ENCODE measurements at regions not wholly inside any gene's neighbourhood (a gene's known extent, or its start where the extent isn't known, plus 50 kb on each side); places are given as distances from the start of the nearest gene placed in this dataset.

DNA sequence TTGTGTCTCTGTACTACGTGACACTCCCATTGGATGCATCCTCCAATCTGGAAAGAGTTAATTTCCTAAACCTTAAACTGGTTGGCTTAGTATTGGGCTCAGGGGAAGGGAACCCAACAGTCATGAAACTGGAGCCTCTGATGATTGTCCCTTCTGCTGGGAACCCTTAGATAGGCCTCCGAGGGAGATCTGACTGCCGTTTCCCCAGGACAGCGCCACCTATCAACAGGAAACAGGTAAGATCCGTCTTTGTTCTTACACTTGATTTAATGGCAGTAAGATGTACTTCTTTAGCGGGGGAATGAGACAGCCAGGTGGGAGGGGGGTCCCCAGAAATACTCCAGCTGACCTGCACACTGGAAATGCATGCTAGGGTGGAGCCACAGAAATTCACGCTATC, 1749.6 kb downstream of the SI start (continued):
- TF ChIP-seq, protein P1, sequence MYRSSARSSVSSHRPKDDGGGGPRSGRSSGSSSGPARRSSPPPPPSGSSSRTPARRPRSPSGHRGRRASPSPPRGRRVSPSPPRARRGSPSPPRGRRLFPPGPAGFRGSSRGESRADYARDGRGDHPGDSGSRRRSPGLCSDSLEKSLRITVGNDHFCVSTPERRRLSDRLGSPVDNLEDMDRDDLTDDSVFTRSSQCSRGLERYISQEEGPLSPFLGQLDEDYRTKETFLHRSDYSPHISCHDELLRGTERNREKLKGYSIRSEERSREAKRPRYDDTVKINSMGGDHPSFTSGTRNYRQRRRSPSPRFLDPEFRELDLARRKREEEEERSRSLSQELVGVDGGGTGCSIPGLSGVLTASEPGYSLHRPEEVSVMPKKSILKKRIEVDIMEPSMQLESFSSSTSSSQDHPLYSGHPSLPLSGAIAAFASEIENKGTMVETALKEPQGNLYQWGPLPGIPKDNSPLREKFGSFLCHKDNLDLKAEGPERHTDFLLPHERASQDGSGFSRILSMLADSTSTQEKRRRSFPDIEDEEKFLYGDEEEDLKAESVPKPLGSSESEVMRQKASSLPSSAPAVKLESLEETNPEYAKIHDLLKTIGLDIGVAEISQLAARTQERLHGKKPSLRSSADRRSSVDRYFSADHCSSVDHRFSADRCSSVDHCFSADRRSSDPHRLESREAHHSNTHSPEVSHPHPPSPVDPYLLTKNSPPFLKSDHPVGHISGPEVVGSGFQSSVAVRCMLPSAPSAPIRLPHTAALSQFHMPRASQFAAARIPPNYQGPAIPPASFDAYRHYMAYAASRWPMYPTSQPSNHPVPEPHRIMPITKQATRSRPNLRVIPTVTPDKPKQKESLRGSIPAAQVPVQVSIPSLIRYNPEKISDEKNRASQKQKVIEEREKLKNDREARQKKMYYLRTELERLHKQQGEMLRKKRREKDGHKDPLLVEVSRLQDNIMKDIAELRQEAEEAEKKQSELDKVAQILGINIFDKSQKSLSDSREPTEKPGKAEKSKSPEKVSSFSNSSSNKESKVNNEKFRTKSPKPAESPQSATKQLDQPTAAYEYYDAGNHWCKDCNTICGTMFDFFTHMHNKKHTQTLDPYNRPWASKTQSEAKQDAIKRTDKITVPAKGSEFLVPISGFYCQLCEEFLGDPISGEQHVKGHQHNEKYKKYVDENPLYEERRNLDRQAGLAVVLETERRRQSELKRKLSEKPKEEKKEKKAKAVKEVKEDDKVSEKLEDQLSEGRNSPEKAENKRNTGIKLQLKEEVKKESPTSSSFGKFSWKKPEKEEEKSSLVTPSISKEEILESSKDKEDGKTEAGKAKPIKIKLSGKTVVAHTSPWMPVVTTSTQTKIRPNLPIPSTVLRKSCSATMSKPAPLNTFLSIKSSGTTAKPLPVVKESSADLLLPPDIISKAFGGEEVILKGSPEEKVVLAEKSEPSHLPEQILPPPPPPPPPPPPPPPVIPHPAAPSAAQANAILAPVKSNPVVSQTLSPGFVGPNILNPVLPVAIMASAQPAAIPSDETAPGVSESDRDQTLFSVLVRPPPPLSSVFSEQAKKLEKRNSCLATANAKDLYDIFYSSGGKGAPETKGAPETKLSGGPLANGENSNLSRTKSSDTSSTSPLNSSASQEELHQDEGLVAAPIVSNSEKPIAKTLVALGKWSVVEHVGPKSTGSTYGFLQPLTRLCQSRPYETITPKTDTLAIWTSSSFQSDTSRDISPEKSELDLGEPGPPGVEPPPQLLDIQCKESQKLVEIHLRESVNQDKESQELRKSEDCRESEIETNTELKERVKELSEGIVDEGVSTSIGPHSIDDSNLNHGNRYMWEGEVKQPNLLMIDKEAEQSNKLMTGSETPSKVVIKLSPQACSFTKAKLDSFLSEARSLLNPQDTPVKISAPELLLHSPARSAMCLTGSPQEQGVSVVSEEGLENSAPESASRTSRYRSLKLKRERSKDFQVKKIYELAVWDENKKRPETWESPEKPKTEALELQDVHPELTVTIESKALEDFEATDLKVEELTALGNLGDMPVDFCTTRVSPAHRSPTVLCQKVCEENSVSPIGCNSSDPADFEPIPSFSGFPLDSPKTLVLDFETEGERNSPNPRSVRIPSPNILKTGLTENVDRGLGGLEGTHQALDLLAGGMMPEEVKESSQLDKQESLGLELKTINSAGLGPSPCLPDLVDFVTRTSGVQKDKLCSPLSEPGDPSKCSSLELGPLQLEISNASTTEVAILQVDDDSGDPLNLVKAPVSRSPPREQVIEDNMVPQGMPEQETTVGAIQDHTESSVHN (IDR thresholded peaks at IDR 0.05; ENCODE audit: borderline replicate concordance in 1 of 2, low read depth in 1 of 2), result no peak
- no peak for TF ChIP-seq HOXB6 (CRISPR knock-in tag; IDR thresholded peaks at IDR 0.05; ENCODE audit: borderline replicate concordance)
- no peak for TF ChIP-seq KLF10 (CRISPR knock-in tag; IDR thresholded peaks at IDR 0.05)
- no peak for TF ChIP-seq KLF13 (tag; IDR thresholded peaks at IDR 0.05; ENCODE audit: borderline replicate concordance, low read depth)
- TF ChIP-seq POLR3A (IDR thresholded peaks at IDR 0.05; ENCODE audit: borderline replicate concordance, extremely low read depth, insufficient read depth, insufficient read length), result no peak
- TF ChIP-seq PHF20 (IDR thresholded peaks at IDR 0.05; ENCODE audit: partially characterized antibody), result no peak
- TF ChIP-seq, protein P2, sequence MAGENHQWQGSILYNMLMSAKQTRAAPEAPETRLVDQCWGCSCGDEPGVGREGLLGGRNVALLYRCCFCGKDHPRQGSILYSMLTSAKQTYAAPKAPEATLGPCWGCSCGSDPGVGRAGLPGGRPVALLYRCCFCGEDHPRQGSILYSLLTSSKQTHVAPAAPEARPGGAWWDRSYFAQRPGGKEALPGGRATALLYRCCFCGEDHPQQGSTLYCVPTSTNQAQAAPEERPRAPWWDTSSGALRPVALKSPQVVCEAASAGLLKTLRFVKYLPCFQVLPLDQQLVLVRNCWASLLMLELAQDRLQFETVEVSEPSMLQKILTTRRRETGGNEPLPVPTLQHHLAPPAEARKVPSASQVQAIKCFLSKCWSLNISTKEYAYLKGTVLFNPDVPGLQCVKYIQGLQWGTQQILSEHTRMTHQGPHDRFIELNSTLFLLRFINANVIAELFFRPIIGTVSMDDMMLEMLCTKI (IDR thresholded peaks at IDR 0.05; ENCODE audit: partially characterized antibody), result no peak
- no peak for TF ChIP-seq HNRNPK (IDR thresholded peaks at IDR 0.05; ENCODE audit: low read depth, low read length, poor library complexity, severe bottlenecking)
- no peak for TF ChIP-seq ZEB2 (IDR thresholded peaks at IDR 0.05)
- no peak for TF ChIP-seq SLC30A9 (CRISPR knock-in tag; IDR thresholded peaks at IDR 0.05)
